GM18907 (cell line): ENCODE measurements at regions not wholly inside any gene's neighbourhood (a gene's known extent, or its start where the extent isn't known, plus 50 kb on each side); places are given as distances from the start of the nearest gene placed in this dataset.
"Not testable (repeated sequence)": the region's sequence is repeated elsewhere in the genome, so short reads cannot be mapped to it uniquely, and the experiment has no call there.

Experiments
- ATAC-seq: cut with Tn5 transposase; IDR thresholded peaks from one replicate; pipeline ENCODE4 v1.9.1; 2021; ENCODE audit warnings: mild to moderate bottlenecking, moderate library complexity; ENCODE audit not compliant: unreplicated experiment

DNA sequence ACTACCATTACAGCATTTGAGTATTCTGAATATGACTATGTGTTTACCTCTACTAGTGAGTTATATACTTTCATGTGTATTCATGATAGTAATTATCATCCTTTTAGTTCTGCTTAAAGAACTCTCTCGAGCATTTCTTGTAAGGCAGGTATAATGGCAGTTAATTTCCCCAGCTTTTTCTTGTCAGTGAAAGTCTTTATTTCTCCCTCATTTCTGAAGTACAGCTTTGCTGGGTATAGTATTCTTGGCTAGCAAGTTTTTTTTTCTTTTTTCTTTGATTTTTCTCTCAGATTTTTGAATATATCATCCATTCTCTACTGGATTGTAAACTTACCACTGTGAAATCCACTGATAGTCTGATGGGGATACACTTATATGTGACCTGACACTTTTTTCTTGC lies 165.9 kb upstream of the ARHGAP5 start:
- no peak for ATAC-seq

DNA sequence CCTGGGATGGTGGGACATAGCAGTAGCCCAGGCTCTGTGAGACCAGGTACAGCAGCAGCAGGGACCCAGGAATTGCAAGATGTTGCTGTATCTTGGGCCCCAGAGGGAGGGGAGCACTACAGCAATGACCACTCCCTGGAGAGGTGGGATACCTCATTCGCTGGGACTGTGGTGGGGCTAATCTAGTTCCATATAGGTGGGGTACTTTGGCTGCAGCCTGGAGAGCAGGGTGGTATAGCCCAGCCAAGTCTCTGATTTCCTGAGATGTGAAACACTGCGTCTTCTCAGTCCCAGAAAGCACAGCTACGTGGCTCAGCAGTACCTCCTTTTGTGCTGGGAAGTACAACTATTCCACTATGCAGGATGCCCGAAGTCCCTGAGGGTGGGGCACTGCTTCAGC lies 163.7 kb upstream of the ARHGAP5 start:
- no peak for ATAC-seq

DNA sequence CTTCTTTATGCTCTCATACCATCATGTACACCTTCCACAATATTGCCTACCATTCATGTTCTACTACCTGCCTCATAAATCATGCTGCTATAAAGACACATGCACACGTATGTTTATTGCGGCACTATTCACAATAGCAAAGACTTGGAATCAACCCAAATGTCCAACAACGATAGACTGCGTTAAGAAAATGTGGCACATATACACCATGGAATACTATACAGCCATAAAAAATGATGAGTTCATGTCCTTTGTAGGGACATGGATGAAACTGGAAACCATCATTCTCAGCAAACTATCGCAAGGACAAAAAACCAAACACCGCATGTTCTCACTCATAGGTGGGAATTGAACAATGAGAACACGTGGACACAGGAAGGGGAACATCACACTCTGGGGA lies 158.8 kb upstream of the ARHGAP5 start:
- not testable (repeated sequence) for ATAC-seq

DNA sequence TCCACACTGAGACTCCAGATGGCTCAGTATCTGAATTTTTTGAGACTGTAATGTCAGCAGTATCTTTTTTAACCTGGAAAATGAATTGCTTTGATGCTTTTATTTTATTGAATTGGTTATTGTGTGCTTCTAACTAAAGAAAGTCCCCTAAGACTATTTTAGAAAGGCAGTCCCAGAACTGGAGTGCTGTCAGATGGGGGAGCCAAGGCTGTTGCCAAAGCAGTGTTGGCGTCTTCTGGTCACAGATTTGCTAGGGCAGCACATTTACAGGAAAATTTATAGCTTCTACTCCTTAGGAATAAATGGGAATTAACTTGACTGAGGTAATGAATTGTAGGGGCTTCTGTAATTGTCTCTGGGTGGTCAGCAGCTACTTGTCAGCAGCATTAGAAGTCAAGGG lies 157.1 kb upstream of the ARHGAP5 start:
- no peak for ATAC-seq

DNA sequence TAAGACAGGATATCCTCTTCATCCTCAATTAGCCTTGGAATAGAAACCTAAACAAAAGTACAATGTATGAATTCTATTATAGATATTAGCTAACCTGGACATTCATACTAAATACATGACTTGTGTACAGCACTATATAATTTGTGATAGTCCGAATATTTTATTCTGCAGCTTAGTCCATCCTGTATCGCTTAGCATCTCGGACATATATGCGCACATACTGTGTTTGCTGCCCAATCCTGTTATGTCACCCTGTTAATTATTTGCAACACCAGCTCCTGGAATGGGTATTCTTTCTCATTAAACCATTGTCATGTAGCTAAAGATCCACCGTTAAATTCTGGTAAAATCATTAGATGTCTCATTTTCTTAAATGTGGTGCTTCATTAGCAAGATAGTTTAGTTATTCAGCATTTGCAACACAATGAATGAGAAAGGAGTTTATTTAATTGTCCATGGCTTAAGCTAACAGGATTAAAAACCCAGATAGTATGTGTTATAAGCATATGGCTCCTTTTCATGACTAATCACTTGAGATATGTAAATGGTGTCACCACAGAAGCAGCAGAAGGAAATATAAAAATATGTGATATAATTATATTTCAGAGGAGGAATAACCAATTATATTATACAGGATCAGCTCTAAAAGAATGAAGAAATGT lies 156.0 kb upstream of the ARHGAP5 start:
- ATAC-seq: no peak

DNA sequence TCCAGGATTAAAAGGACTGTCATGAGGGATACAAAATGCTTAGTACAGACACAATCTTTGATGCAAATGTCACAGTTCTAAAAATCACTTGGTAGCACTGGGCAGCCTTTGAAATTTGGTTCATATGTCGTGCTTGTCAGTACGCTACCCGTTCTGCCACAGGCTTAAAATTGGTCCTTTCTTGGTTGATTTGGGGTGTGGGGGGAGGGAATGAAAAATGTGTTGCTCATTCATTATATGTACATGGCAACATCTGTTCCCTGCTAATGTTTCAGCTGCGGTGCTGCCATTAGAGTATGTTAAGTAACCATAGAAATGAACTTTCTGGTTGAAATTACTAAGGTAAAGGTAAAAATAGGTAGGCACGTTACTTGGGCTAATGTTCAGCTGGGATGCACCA lies 155.4 kb upstream of the ARHGAP5 start:
- no peak for ATAC-seq

DNA sequence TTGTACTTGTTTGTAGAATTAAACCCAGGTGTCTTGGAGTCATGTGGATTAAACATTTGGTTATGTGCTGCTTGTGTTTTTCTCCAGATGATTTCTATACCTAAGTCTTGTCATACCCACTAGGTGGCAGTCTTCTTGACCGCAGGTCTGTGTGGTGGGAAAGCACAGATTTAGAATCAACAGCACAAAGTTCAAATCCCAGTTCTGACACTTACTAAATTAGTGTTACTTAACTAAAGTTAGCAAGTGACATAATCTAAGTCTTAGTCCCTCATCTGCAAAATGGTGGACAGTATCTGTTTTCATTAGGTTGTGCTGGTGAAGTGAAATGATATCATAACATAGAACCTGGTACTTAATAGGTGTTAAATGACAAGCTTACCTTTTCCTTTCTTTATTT lies 151.0 kb upstream of the ARHGAP5 start:
- ATAC-seq: no peak

DNA sequence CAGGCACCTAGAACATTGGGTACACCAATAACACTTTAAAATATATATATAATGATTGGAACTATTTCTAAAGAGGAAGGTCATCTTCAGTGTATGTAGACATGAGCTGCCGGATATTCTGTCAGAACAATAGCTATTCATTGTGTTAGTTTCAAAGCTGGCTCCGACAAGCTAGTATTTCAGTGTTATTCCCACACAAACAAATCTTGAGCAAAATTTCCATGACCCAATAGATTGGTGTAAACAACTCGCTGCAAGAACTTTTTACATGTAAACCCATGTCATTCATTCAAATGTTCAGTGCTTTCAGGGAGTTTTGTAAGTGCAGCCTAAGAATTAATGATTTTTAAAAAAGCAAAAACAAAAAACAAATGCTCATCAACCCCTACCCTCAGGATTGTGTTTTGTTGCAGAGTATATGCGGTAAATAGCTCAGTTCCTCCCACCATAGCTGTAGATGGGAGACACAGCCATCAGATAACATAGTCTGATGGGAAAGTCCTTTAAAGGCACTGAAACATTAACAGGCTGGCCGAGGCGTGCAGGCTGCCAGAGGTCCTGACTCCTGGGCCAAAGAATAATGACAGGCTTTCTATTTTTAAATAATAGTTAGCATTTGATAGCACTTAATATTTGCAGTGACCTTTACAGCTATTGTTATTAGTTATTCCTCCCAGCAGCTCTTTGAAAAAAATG lies 150.3 kb upstream of the ARHGAP5 start:
- no peak for ATAC-seq

DNA sequence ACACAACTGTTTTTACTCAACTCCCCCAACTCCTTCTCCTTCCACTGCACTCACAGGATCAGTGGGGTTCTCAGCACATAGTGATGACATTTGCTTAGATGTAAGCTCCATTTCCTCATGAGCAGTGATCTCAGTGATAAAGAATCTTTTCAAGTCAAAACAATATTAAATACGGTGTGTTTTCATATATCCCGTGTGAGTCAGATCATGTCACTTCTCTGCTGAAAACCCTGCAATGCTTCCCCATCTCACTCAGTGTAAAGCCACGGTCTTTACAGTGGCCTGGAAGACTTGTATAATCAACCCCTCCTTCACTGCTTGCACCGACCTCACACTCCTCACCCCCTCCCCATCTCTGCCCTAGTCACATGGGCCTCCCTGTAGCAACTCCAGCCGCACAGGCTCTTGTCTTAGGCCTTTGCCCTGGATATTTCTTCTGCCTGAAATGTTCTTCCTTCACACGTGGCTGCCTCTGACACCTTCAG lies 149.7 kb upstream of the ARHGAP5 start:
- ATAC-seq: no peak

DNA sequence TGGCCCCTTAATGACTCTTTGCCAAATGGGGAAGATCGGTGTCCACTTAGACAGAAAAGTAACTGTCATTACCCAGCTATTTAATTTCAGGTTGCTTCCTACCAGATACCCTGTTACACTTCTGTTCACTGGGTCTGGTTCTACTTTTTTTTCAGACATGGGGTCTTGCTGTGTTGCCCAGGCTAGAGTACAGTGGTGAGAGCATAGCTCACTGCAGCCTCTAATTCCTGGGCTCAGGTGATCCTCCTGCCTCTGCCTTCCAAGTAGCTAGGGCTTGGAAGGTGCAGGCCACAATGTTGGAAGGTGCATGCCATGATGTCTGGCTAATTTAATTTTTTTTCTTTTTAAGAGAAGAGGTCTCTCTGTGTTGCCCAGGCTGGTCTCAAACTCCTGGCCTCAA lies 147.0 kb upstream of the ARHGAP5 start:
- ATAC-seq: no peak

DNA sequence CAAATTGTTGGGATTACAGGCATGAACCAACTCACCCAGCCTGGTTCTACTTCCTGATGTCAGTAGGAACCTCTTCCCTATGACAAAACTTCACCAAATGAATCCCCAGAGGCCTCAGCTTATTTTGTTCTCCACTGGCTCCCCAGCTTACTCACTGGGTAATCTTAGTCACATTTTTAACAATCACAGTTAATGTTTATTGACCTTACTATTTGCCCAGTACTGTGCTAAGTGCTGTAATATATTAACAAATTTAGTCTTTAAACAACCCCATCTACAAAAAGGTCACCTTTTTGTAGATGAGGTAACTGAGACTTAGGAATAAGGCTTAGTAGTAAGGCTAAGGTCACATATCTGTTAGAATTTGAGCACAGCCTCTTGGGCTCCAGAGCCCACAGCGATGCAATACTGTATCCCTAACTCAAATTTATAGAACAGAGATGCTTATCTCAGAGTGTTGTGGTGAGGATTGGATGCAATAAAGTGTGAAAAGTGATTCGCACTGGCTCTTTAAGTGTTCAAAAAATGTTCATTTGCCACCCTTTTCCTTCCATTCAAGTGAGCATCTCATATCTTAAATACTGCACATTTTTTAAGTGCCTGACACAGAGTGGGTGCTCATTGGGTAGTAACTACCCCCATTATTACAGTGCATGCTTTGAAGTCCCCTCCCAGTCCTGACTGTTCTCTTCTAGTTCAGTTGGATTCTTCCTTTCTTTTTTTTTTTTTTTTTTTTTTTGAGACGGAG lies 146.4 kb upstream of the ARHGAP5 start:
- peak; percentile 51 for ATAC-seq

DNA sequence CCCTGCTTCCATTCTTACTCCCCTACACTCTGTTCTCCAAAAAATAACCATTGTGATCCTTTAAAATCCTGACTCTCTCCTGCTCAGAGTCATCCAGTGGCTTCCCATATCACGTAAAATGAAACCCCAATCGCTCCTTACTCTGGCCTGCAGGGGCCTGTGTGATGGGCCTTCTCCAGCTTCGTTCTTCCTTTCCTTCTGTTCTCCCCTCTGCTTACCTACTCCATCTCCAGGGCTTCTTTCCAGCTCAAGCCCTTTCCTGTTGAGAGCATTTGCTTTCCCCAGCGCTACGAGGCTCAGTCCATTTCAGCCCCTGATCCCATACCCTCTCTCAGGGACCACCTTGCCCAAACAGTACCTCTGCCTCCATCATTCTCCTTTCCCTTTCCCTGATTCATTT lies 144.4 kb upstream of the ARHGAP5 start:
- ATAC-seq: no peak

DNA sequence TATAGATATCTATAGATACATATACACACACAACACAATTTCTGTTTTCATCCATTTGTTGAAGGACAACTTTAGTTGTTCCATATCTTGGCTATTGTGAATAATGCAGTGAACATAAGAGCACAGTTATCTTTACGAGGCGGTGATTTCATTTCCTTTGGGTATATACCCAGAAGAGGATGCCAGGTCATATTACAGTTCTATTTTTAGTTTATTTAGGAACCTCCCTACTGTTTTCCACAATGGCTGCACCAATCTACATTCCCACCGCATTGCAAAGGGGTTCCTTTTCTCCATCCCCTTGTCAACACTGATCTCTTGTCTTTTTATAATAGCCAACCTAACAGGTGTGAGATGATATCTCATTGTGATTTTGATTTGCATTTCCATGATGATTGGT lies 143.4 kb upstream of the ARHGAP5 start:
- ATAC-seq: no peak

DNA sequence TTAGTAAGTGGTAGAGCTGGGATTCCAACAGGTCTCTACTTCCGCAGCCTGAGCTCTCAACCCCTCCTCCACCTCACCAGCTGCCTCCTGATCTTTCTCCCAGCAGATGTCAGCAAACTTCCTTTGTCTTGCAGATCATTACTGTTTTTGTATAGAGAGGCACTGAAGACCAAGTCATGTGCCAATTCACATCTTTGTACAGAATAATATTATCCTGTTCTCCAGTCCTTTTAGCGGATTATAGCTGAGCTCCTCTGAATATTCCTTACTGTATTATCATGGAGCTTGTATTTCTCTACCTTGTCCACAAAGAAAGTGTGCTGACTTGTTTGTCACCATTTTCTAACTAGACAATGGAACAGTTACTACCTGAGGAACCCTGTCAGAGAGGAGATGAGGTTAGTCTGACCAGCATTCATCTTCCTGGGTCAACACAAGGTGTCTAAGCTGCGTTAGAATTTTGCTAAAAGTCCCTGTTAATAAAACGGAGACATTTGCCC lies 142.3 kb upstream of the ARHGAP5 start:
- ATAC-seq: no peak

DNA sequence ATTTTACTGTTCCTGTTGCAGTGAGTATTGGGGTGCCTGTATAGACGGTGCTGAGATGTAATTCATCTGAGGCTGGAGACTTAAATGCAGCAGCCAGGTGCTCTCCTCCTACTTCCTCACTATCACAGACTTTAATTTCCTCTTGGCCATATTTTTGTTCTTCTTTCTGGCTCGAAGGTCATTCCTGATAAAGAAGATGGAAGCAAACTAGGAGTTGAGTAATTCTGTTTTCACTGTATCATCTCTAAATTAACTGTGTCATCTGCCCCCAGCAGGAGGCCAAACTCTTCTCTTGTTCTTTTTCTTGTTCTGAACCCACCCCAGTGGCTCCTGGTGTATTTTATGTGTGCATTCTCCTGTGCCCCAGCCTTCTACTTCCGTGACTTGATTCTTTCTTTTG lies 141.7 kb upstream of the ARHGAP5 start:
- no peak for ATAC-seq

DNA sequence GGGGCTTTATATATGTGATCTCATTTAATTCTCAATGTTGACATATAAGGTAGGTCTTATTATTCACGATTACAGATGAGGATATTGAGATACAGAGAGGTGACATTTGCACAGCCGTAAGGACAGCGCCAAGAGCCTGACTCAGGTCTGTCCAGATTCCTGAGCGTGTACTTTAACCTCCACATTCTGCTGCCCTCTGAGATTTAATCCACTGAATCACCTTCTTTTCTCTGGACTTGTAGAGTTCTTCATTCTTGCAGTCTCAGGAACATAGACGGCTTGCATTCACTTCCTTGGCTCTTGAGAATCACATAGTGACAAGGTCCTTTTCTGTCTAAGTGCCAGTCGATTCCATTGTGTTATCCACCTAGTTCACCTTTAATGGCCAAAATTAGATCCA lies 141.0 kb upstream of the ARHGAP5 start:
- no peak for ATAC-seq

DNA sequence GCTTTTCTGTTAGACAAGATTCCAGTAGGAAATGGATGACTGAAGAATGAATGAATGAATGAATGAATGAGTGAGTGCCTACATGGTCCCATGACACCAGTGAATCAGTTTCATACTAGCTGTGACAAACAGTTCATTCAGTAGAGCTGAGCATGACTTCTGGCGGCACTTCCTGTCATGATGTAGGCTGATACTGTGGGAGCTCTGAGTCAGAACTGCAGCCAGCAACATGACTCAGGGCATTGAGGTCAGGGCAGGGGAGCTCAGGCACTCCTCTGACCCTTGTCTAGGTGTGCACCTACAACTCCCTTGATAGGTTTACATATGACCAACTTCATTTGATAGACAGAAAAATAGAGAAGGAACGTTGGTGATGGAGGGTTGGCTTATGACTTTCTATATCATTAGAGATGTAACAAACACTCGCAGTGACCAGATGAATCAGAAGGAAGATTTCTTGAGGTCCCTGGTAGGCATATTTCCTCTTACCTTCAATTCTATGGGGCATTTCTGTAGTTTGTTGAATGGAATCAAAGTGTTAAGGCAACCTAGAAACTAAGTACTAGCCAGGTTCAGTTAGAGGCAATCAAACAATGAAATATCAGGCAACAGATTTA lies 139.3 kb upstream of the ARHGAP5 start:
- peak; percentile 99 for ATAC-seq

DNA sequence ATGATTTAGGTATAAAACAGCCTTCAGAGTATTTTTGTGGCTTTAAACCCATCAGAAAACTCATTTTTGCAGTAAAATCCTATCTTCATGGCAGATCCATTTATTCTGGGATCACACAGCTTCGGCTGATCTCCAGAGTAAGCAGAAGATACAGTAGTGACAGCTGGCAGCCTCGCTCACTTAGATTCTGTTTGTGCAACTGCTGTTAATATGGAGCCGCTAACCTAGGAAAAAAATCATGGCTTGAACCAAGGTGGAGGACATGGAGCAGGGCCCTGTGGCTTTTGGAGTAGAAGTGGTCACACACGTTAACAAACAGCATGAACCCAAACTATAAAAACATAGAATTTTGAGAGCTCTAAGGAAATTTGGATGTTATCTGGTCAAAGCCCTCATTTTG lies 137.2 kb upstream of the ARHGAP5 start:
- ATAC-seq: no peak

DNA sequence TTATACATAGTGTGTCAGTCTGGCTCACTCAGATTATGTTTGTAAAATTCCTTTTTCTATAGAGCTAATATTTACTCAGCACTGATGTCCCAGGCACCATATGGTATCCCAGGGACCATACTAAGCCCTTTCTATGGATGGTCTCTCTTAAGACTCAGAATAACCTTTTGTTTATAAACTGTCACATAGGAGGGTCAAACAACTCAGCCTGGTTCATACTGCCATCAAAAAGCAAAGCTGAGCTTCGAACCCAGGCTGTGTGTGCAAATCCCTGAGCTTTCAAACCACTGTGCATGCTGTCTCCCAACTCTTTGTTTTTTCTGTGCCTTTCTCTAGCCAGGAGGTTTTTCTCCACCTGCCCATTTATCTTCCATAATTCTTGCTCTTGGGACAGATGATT lies 135.6 kb upstream of the ARHGAP5 start:
- no peak for ATAC-seq

DNA sequence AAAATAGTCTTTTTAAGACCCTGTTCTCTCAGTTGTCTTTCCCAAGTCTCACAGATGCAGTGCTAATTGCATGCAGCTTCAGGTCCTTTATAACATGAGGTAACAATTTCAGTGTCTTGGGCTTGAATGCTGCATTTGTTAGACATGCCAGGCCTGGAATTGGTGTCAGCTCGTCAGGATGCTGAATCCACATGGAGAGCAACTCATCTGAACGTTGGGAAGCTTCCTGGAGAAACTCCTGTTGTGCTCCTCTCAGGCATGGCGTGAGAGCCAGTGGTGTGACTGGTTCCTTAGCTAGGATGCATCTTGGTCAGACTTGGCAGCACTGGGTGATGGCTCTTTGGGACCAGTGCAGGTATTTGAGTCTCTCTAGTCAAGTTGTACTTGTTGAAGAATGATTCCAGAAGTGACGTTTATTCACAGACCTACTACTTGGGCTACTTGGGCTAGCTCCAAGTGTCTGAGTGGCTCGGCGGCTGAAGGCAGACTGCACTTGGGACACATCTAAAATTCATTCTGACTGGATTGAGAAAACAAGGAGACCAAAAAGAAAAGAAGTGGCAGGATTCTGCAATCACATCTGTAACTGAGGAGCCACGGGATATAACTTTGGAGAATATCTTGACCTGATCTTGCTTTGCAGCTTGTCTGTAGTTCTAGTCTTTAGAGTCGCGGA lies 134.8 kb upstream of the ARHGAP5 start:
- no peak for ATAC-seq
